Ammon's horn (tissue), 1 donor: ENCODE measurements at regions not wholly inside any gene's neighbourhood (a gene's known extent, or its start where the extent isn't known, plus 50 kb on each side); places are given as distances from the start of the nearest gene placed in this dataset.

Experiments
- DNase-seq: peaks from one replicate; pipeline ENCODE4 v3.0.0-alpha.2; 2016; ENCODE audit warnings: low spot score

GRCh38 chr14:96638041-96638855 is 136.1 kb downstream of the PAPOLA start:
- no peak for DNase-seq

- no peak for DNase-seq
These were observed 137.4 kb downstream of the PAPOLA start for GRCh38 chr14:96639550-96639949.

- DNase-seq, result no peak
These were observed 146.5 kb downstream of the PAPOLA start for GRCh38 chr14:96648506-96649326.

DNA sequence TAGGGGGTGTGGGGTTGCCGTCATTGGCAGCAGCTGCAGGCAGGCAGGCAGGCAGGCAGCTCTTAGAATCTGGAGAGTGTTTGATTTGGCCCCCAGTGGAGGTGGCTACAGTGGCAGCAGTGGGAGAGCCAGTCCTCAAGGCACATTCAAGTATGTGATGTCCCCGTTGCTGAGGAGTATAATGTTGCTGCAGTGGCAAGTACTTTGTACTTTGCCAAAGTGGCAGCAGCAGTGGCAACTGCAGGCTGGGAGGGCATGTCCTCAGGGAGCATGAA is 147.1 kb downstream of the PAPOLA start:
- DNase-seq, result no peak

DNA sequence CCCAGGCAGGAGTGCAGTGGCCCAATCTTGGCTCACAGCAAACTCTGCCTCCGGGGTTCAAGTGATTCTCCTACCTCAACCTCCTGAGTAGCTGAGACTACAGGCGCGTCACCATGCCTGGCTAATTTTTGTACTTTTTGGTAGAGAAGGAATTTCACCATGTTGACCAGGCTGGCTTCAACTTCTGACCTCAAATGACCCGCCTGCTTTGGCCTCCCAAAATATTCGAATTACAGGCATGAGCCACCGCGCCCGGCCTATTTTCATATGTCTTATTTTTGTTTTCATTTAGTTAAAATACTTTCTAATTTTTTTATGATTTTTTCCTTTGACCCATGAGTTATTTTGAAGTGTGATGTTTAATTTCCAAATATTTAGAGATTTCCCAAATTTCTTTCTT is 143.6 kb upstream of the VRK1 start:
- no peak for DNase-seq

- DNase-seq, result no peak
These were observed 138.6 kb upstream of the VRK1 start for GRCh38 chr14:96658611-96659010.

- no peak for DNase-seq
These were observed 137.1 kb upstream of the VRK1 start for GRCh38 chr14:96660123-96660522.

DNA sequence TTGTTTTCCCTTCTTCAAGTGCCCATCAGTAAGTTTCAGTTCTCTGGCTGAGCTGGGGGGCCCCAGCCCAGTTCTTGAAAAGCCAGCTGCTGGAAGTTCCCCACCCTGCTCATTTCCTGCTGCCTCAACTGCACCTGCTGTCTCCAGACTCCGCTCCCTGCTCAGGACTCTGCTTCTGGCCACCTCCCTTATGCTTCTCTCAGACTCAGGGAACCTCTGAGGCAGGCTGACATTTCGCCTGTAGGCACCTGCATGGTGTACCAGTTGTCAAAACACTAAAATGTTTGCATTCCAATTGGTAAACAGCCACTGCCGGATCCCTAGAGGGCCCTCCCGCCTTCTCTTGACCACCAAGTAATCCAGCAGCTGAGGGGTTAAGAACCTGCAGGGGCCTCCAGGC is 136.5 kb upstream of the VRK1 start:
- no peak for DNase-seq

DNA sequence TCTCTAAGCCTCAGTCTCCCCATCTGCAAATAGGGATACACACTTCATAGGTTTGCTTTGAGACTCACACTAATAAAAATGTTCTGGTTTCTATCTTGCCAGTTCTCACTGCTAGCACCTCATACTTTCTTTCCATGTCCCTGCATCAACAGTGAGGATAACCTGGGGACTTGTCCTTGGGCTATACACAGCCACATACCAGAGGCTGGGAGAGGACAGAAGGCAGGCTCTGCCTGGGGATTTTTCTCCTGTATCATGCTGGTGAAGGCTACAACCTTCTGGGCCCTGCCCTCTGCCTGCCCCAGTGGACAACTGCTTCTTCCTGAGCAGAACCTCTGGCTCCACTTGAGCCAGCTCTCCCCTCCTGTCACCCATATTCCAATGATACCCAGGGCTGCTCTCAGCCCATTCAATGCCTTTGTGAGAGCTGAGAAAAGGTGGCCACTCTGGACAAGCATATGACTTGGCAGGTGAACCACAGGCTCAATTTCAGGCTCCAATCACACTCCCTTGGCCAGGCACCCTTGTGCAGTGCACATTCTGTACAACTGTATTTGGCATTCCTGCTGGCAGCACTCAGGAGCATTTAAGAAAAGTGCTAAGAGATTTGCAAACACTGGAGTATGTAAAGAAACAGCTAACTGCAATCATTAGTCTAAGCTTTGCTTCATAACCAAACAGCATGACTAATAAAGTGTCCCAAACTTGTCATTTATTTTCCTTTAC is 135.8 kb upstream of the VRK1 start:
- no peak for DNase-seq

DNA sequence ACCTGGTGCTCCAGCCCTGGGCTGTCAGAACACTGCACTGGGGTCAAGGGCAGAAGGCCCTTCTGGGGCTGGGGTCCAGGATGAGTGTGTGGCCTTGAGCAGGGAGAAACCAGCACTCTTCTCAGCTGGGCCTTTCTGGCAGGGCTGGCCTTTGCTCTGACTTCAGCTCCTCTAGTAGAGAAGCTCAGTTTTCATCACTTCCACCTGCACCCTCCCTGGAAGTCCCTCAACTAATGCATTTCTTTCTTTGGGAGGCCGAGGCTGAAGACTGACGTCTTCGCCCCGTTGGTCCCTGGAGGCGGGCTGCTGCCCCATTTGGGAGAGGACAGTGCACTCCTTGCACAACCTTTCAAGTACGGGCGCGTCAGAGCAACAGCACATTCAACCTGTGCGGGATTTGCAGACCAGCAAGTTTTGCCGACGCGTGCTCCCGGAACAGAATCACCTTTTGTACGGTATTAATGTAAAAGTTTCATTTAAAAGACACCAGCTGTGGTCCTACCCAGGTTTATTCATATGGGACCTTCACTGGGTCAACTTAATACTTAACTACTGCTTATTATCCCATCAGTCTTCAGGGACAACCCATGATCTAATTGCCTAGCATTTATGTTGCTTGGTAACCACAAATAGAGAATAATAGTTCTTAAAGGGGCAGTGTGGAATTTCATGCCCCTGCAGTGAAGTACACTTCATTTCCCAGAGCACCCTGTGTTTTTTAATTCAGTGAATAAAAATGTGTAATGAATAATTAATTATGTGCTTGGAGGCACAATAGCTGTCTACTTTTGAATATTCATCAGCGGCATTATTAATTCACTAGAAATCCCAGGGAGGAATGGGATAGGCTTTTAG is 134.8 kb upstream of the VRK1 start:
- DNase-seq, result no peak

- no peak for DNase-seq
These were observed 134.1 kb upstream of the VRK1 start for GRCh38 chr14:96663076-96663475.

DNA sequence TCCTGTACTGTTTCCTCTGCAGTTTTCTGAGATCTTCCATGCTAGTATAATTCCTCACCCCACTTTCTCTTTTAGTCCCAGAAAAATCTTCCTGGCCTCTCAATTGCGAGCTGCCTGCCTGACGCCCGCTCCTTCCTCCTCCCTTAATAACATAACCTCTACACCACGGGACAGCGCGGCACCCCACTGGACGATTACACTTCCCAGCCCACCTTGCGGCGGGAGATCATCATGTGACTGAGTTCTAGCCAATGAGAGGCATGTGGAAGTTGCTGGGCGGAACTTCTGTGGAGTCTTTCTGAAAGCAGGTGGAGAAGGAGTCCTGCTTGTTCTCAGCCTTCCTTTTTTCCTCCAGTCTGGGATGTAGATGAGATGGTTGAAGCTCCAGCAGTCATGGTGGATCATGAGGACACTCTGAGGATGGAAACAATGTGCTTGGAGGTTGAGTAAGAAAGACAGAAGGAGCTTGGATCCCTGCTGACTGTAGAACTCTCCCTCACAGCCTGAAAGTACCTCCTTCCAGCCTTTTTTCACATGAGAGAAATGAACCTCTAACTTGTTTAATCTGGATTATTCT is 133.6 kb upstream of the VRK1 start:
- no peak for DNase-seq

DNA sequence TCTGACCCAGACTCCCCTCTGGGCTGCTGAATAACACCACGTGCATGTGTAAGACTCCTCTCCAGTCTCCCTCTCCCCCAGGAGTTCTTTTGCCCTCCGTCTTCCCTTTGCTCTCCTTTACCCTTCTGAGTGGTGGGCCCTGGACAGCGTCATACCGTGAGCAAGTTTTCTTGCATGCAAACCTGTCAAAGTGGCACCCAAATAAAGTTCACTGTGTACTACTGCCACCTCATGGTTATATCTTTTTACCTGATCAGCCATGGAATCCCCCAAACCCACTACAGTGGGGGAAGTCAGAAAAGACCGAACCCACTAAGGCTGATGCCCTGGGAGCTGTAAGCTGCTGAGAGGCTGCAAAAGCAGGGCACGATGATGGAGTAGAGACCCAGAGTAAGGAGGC is 131.1 kb upstream of the VRK1 start:
- no peak for DNase-seq

- DNase-seq, result no peak
These were observed 126.8 kb upstream of the VRK1 start for GRCh38 chr14:96670391-96670790.

DNA sequence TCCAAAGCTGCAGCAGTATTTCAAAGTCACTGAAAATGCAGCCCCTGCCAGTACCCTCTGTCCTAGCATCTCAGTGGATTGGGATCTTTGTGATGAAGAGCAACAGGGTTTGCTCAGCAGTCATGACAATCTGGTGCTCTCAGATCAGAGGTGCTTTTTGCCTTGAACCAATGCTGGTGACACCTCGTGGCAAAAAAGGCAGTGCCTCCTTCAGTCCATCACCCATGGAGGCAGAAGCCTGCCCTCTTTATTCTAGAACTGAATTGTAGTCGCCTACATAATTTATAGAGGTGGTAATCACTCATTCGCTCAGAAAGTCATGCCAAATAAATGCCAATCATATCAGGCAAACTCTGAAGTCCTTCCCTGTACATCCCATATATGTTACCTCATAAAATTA is 126.0 kb upstream of the VRK1 start:
- no peak for DNase-seq

DNA sequence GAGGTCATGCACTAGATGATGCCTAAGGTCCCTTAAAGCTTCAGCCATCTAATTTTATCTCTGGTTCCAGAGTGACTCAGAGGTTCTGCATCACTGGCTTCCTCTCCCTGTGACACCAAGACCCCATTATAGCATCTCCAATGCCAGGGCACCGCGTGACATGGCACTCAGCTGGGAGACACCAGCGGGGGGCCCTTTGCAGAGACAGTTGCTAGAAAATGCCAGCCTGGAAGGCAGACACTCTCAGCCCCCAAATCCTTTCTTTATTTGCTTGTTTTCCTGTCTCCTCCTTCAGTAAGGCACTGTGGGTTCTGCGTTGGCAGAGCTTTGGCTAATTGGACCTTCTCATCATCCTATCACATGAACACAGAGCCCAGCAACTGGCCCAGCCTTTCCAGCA is 123.5 kb upstream of the VRK1 start:
- DNase-seq, result no peak

GRCh38 chr14:96674121-96674520 is 123.1 kb upstream of the VRK1 start:
- no peak for DNase-seq

DNA sequence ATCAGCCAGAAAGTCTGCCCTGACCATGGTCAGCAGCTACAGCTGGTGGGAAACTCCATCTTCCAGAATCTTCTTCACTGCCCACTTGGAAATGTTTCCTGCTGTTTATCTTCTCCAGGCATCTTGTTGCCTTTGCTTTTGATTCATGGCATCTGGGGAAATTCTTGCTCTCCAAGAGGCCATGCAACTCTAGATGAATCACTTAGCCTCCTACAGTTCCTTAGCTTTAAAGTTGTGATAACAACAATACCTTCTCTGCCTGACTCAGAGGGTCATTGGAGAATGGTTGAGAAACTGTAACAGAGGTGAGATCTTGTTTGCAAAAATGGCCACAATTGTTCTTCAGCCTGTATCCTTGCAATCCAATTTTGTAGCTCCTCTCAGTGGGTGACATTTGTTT is 121.0 kb upstream of the VRK1 start:
- no peak for DNase-seq

DNA sequence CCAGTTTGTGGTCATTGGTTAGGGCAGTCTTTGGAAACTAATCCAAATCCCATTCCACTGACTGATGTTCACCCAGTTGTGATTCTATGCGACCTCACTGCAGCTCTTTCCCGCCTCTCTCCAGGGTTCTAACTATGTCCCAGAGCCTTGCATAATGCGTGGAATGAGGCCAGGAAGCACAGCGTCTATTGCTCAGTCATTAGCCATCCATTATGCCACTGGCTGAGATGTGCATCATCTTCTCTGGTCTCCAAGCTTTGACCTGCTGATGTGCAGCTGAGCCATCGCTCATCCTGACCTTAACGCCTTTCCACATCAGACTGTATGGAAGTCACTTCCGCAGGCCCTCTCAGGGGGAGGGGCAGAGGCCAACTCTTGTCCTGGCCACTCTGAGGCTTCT is 115.4 kb upstream of the VRK1 start:
- no peak for DNase-seq

GRCh38 chr14:96682401-96682800 is 114.8 kb upstream of the VRK1 start:
- no peak for DNase-seq

DNA sequence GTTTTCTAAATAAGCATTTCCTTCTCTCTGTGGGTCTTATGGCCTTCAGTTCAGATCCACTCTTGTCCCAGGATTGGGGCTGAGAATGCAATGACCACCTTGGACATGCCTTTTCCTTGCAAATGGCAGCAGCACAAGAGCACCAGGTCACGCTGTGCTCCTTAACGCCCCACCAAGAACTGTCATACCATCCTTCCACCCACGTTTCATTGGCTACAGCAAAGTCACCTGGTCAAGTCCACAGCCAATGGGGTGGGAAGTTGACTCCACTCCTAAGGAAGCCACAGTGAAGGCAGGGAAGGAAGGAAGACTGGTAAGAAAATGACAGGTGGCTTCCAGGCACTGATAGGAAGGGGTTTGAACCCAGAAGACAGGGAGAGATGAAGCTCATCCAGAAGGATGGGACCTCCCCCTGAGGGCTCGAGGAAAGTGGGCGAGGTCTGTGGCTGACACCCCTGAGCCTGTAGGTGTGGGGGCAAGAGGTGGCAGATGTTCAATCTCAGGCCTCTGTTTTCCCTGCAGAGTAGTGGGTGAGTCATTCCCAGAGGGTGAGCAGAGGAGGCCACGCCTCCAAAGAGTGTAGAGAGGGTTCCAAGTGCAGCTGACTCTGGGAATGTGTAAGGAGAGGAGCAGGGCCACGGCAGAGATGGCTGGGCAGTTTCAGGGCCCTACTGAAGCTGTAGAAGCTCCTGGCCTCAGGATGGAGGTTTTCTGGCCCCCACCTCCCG is 113.5 kb upstream of the VRK1 start:
- no peak for DNase-seq
